Lower leg skin (tissue), 4 donors: ENCODE measurements at regions not wholly inside any gene's neighbourhood (a gene's known extent, or its start where the extent isn't known, plus 50 kb on each side); places are given as distances from the start of the nearest gene placed in this dataset.
"Not testable (repeated sequence)": the region's sequence is repeated elsewhere in the genome, so short reads cannot be mapped to it uniquely, and the experiment has no call there.

Source experiments
- DNase-seq, 2 donors: peaks; one replicate each; pipeline ENCODE4 v3.0.0-alpha.2; 2019; ENCODE audit warnings: low spot score in 2 of 2
- H3K4me3 ChIP-seq: fragments of 200-600 bp; sonication (generic); 2 replicates; pipeline ENCODE4 v1.5.1; 2017; ENCODE audit warnings: mild to moderate bottlenecking, low read depth; ENCODE audit not compliant: poor library complexity, severe bottlenecking
- POLR2A ChIP-seq, 2 donors: fragments of 450-650 bp; IDR thresholded peaks; one replicate each; pipeline ENCODE4 v1.6.1; 2016 to 2017; ENCODE audit warnings: antibody characterized with exemption in 2 of 2, mild to moderate bottlenecking in 1 of 2, moderate library complexity in 1 of 2
- WGBS, 2 donors: methylation state at CpG; one replicate each; pipeline ENCODE4 v1.1.5; 2018; 5-methylcytosine and 5-hydroxymethylcytosine counted together
- intact Hi-C: fragments of 100-400 bp; cut with DNase I; formaldehyde crosslinking; loops from one replicate; pipeline ENCODE4 v1.15.0; 2023; ENCODE audit warnings: low total_unique reads
- TF ChIP-seq, protein P1 (sequence below), 3 donors: fragments of 450-650 bp; IDR thresholded peaks; one replicate each; pipeline ENCODE4 v1.5.1; 2016; ENCODE audit warnings: antibody characterized with exemption in 3 of 3, mild to moderate bottlenecking in 3 of 3, moderate library complexity in 2 of 3

DNA sequence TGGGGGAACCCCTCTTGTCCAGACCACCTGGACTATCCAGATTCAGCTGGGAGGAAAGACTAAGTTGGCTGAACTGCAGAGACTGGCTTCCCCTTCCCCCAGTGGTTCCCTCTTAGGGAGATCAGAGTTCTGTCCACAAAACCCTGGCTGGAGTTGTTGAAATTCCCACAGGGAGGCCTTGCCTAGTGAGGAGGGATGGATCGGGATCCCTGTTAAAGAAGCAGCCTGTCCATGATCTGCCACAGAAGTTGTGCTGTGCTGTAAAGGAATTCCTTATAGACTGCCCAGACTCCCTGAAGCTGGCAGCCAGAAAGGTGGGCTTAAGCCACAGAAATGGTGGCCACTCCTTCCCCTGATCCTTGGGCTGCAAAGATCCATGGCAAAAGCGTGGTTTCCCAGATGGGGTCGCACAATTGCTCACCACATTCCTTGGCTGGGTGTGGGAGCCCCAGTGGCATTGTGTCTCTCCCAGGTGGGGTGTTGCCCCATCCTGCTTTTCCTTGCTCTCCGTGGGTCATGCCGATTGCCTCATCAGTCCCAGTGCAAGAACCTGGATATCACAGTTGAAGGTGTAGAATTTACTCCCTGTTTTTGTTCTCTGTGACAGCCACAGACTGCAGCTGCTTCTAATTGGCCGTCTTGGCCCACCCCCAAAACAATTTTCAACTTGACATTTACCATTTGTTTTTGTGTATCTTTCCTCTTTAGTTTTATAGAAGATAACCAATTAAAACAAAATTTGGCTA lies 342.4 kb downstream of the FGF10 start:
- intact Hi-C loops, result no loop called here
- peak in 1 of 2 donors; percentile 77 for DNase-seq
- TF ChIP-seq, protein P1, sequence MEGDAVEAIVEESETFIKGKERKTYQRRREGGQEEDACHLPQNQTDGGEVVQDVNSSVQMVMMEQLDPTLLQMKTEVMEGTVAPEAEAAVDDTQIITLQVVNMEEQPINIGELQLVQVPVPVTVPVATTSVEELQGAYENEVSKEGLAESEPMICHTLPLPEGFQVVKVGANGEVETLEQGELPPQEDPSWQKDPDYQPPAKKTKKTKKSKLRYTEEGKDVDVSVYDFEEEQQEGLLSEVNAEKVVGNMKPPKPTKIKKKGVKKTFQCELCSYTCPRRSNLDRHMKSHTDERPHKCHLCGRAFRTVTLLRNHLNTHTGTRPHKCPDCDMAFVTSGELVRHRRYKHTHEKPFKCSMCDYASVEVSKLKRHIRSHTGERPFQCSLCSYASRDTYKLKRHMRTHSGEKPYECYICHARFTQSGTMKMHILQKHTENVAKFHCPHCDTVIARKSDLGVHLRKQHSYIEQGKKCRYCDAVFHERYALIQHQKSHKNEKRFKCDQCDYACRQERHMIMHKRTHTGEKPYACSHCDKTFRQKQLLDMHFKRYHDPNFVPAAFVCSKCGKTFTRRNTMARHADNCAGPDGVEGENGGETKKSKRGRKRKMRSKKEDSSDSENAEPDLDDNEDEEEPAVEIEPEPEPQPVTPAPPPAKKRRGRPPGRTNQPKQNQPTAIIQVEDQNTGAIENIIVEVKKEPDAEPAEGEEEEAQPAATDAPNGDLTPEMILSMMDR (IDR thresholded peaks at IDR 0.05), result no peak
- TF ChIP-seq POLR2A (IDR thresholded peaks at IDR 0.05), result no peak
- H3K4me3 ChIP-seq, result no peak overlapping the region
- 51 to 58% methylated on average over 6 of the region's 6 CpGs for WGBS, 2 donors

DNA sequence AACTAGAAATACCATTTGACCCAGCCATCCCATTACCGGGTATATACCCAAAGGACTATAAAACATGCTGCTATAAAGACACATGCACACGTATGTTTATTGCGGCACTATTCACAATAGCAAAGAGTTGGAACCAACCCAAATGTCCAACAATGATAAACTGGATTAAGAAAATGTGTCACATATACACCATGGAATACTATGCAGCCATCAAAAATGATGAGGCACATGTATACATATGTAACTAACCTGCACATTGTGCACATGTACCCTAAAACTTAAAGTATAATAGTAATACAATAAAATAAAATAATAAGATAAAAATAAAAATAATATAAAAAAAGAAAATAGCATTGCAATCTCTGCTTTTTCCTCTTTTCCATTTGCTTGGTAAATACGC lies 344.7 kb downstream of the FGF10 start:
- intact Hi-C loops, DNase-seq, H3K4me3 ChIP-seq: not testable (repeated sequence)
- 97% methylated on average over 3 to 4 of the region's 4 CpGs for WGBS, 2 donors

DNA sequence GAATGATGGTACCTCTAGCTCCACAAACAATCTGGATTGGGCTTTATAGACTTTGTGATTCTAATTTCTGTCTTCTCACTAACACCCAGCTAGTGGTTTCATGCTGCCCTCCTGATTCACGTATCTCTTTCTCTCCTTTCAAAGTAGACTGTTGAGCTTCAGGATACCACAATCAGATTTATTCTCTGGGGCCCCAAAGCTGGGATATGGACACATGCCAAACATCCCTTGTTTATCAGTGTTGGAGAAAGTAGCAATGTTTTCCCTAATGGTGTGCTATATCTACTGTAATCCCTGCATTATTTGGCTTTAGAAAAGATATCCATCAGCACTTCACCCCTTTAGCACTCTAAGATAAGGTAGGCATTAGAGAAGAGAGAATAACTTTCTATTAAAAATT lies 361.0 kb downstream of the FGF10 start:
- 53 to 58% methylated on average over 1 of the region's 1 CpG for WGBS, 2 donors

DNA sequence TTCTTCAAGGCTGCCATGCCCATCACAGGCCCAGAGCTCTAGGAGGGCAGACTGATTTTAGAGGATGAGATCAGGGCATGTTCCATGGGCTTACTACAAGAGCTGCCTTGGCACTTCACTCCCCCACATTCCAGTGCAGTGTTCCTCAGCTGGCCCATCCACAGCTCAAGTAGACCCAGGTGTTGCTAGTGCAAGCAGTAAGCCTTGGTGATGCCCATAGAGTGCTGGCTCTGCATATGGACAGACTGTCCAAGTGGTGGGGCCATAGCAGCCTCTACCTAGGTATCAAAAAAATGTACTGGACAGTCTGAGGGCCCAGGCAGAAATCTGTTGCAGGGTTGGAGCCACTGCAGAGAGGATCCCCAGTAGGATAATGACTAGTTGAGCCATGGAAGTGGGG lies 366.6 kb downstream of the FGF10 start:
- H3K4me3 ChIP-seq, result no peak overlapping the region
- DNase-seq, result no peak
- intact Hi-C loops, result no loop called here
- TF ChIP-seq, protein P1 (IDR thresholded peaks at IDR 0.05), result no peak

More for the DNA sequence above, 361.0 kb downstream of the FGF10 start:
- H3K4me3 ChIP-seq, result no peak overlapping the region
- DNase-seq, result no peak
- TF ChIP-seq, protein P1 (IDR thresholded peaks at IDR 0.05), result no peak
- TF ChIP-seq POLR2A (IDR thresholded peaks at IDR 0.05), result no peak
- intact Hi-C loops, result no loop called here

DNA sequence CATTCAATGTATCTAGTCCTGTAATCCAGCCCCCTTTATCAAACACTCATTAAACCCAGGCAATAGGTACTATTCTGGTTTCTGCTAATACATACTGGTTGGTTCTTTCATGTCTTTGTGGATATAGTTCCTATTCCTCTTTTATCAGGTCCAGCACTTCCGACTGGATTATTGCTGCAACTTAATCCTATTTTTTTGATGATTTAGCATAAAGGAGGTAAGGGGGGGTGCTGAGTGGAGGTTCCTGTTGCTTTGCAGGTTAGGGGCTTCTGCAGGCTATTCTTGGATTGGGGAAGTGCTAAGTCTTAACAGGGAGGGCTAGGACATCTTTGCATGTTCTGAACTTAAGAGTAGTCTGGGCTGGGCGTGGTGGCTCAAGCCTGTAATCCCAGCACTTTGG lies 377.7 kb downstream of the FGF10 start:
- whole genome bisulfite sequencing, 2 donors, result 82 to 88% methylated on average over 2 of the region's 2 CpGs
- no peak for DNase-seq
- TF ChIP-seq, protein P1 (IDR thresholded peaks at IDR 0.05), result no peak

DNA sequence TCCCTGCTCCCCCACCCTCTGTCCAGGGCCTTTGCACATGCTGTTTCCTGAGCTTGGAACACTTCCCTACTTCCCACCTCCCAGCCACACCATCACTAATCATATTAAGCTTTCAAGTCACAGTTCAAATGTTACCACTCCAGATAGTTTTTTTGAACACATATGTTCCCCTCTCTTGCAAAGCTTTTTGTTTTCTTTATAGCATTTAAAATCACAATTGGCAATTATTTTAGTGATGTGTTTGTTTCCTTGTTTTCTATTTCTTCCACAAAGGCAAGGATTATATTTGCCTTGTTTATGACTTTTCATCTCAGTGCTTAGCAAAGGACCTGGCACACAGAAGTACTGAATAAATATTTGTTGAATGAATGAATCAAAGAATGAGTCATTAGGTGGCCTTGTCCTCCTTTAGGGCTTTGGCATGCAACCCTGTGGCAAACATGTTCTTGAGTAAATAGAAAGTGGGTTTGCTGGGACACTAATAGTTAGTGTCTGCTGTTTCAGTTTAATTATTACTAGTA lies 386.8 kb downstream of the FGF10 start:
- H3K4me3 ChIP-seq, result no peak overlapping the region
- DNase-seq, result no peak
- intact Hi-C loops, result no loop called here
- TF ChIP-seq POLR2A (IDR thresholded peaks at IDR 0.05), result no peak
- TF ChIP-seq, protein P1 (IDR thresholded peaks at IDR 0.05), result no peak

More for the DNA sequence above, 377.7 kb downstream of the FGF10 start:
- no peak overlapping the region for H3K4me3 ChIP-seq
- intact Hi-C loops, result no loop called here
